CD4-positive, alpha-beta T cell (primary cell): ENCODE measurements at regions not wholly inside any gene's neighbourhood (a gene's known extent, or its start where the extent isn't known, plus 50 kb on each side); places are given as distances from the start of the nearest gene placed in this dataset.

Source experiments
- ATAC-seq: fragments of 200-7000 bp; cut with Tn5 transposase; one replicate; pipeline ENCODE4 v1.10.0; 2022; ENCODE audit warnings: mild to moderate bottlenecking; ENCODE audit not compliant: poor library complexity
- CTCF ChIA-PET: fragments of 350-600 bp; sonication (Branson Sonifier 250); formaldehyde crosslinking; loops from one replicate; lab custom pipeline; 2021; ENCODE audit warnings: antibody characterized with exemption, inconsistent platforms; lab: Charles Lee
- POLR2A ChIA-PET: fragments of 350-600 bp; sonication (Branson Sonifier 250); formaldehyde crosslinking; loops from one replicate; lab custom pipeline; 2021; ENCODE audit warnings: antibody characterized with exemption, inconsistent platforms; lab: Charles Lee
- DNase-seq, 14 experiments: peaks; one replicate each; pipeline ENCODE4 v3.0.0-alpha.2; 2013 to 2020; ENCODE audit warnings: mixed read lengths in 2 of 14
- H3K27ac ChIP-seq, 2 donors: one replicate each; pipeline versions ENCODE4 v1.5.1 to v1.7.0; 2013; ENCODE audit warnings: low read length in 2 of 2, low read depth in 1 of 2, mild to moderate bottlenecking in 1 of 2
- H3K27me3 ChIP-seq, 2 experiments: 1 replicate in 1 of 2; 2 replicates in 1 of 2; pipeline versions ENCODE4 v1.6.1 to v1.7.0; 2013; ENCODE audit warnings: low read length in 2 of 2, control low read depth in 1 of 2, mild to moderate bottlenecking in 1 of 2, moderate library complexity in 1 of 2; ENCODE audit not compliant: insufficient read depth in 2 of 2, control insufficient read depth in 1 of 2
- H3K36me3 ChIP-seq: one replicate; pipeline ENCODE4 v1.6.1; 2013; ENCODE audit warnings: low read length, control low read depth; ENCODE audit not compliant: insufficient read depth
- H3K4me1 ChIP-seq: one replicate; pipeline ENCODE4 v1.6.1; 2013; ENCODE audit warnings: low read length, control low read depth; ENCODE audit not compliant: insufficient read depth
- H3K4me3 ChIP-seq: one replicate; pipeline ENCODE4 v1.5.1; 2013; ENCODE audit warnings: mild to moderate bottlenecking, low read length, moderate library complexity
- H3K9me3 ChIP-seq, 2 experiments: 1 replicate in 1 of 2; 2 replicates in 1 of 2; pipeline versions ENCODE4 v1.6.1 to v1.7.0; 2013; ENCODE audit warnings: low read length in 2 of 2, mild to moderate bottlenecking in 2 of 2, control low read depth in 1 of 2, moderate library complexity in 1 of 2; ENCODE audit not compliant: control insufficient read depth in 1 of 2, insufficient read depth in 1 of 2
- H3K27ac Mint-ChIP-seq: one replicate; pipeline ENCODE4 v1.8.0; 2020; ENCODE audit warnings: mixed read lengths
- H3K27me3 Mint-ChIP-seq: one replicate; pipeline ENCODE4 v1.8.0; 2021; ENCODE audit warnings: mixed read lengths
- H3K36me3 Mint-ChIP-seq: one replicate; pipeline ENCODE4 v1.8.0; 2021; ENCODE audit warnings: low read depth, mixed read lengths
- H3K4me1 Mint-ChIP-seq: one replicate; pipeline ENCODE4 v1.8.0; 2021; ENCODE audit warnings: low read depth, mixed read lengths
- H3K4me3 Mint-ChIP-seq: one replicate; pipeline ENCODE4 v1.8.0; 2020; ENCODE audit warnings: mild to moderate bottlenecking, mixed read lengths
- H3K9me3 Mint-ChIP-seq: one replicate; pipeline ENCODE4 v1.8.0; 2020; ENCODE audit warnings: mixed read lengths
- intact Hi-C, 2 experiments: fragments of 100-400 bp; cut with DNase I in 1 of 2; cut with micrococcal nuclease in 1 of 2; formaldehyde crosslinking; loops; one replicate each; pipeline versions ENCODE4 v1.15.1 to v1.9.0; 2023 to 2025; cut with DNase I, micrococcal nuclease
- TF ChIP-seq, protein P1 (sequence below): fragments of 200-600 bp; IDR thresholded peaks from one replicate; pipeline ENCODE4 v1.8.0; 2022; ENCODE audit warnings: antibody characterized with exemption, mild to moderate bottlenecking

DNA sequence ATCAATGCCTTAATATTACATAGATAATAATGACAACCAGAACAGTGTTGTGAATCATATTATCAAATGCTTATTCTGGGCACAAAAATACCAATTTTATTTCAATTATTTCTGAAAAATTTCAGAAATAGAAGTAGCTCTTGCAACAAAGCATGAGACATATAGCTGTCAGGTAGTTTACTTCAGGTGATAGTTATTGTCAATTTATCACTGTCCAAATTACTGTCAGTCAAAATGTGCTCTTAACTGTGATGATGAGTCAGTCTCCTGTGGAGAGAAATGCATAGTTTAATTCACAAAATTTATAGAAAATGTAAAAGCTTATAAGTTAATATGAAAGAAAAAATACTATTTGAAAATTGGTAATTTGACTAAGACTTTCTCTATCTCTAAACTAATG is 1078.4 kb upstream of the GBE1 start:
- Histone ChIP-seq H3K4me1 (no peaks in the 10 kb centered on the region), H3K27ac (no peak overlapping the region), H3K9me3 (peaks cover 0 to 3% of the 10 kb centered on the region in 2 experiments), H3K4me3 (no peak overlapping the region), H3K27me3 (no peaks in the 10 kb centered on the region), H3K36me3 (no peaks in the 10 kb centered on the region)
- Mint-ChIP-seq H3K27ac (no peak overlapping the region), H3K4me1 (no peaks in the 10 kb centered on the region), H3K36me3 (no peaks in the 10 kb centered on the region), H3K4me3 (no peak overlapping the region), H3K9me3 (peaks cover 17% of the 10 kb centered on the region), H3K27me3 (no peaks in the 10 kb centered on the region)
- TF ChIP-seq, protein P1, sequence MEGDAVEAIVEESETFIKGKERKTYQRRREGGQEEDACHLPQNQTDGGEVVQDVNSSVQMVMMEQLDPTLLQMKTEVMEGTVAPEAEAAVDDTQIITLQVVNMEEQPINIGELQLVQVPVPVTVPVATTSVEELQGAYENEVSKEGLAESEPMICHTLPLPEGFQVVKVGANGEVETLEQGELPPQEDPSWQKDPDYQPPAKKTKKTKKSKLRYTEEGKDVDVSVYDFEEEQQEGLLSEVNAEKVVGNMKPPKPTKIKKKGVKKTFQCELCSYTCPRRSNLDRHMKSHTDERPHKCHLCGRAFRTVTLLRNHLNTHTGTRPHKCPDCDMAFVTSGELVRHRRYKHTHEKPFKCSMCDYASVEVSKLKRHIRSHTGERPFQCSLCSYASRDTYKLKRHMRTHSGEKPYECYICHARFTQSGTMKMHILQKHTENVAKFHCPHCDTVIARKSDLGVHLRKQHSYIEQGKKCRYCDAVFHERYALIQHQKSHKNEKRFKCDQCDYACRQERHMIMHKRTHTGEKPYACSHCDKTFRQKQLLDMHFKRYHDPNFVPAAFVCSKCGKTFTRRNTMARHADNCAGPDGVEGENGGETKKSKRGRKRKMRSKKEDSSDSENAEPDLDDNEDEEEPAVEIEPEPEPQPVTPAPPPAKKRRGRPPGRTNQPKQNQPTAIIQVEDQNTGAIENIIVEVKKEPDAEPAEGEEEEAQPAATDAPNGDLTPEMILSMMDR: no peak
- no peak for ATAC-seq
- CTCF ChIA-PET: no interaction called here
- POLR2A ChIA-PET: no interaction called here
- intact Hi-C loops: no loop called here
- no peak for DNase-seq

DNA sequence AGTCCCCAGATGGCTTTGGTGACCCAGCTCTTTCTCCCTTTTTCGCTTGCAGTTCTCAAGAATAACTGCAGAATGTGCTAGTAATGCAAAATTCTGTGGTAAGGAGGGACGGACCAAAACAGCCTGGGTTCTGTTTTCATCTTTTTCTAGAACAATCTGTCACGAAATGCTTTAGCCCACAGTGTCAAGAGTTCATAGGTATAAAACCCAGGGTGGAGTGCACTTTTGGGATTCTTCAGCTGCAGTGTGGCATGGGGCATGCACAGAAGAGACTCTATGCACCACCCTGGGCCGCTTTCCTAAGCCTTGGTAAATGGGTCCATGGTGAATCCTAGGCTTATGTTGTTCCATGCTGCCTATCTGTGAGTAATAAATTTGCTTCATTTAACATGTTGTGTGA is 1072.7 kb upstream of the GBE1 start:
- H3K4me1 Mint-ChIP-seq: no peaks in the 10 kb centered on the region
- TF ChIP-seq, protein P1: no peak

DNA sequence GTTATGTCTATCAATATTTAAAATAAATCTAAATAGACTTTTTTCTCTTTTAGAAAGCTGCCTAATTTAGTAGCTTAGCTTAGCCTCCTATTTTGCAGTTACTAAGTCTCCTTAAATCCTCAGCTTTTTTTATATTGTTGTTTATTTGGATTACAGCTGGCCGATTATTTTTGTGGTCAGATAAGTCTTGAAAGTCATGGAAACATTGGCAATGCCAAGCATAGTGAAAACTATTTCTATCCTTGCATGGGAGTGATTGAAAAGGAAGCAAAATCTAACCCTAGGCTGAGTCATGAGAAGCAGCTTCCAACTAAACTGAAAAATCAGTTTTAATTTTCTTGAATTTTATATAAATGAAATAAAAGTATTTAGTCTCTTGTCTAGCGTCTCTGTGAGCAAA is 1063.0 kb upstream of the GBE1 start:
- Mint-ChIP-seq H3K4me1 (no peaks in the 10 kb centered on the region), H3K4me3 (no peak overlapping the region), H3K36me3 (no peaks in the 10 kb centered on the region), H3K27ac (no peak overlapping the region), H3K9me3 (peaks cover 5% of the 10 kb centered on the region), H3K27me3 (no peaks in the 10 kb centered on the region)
- CTCF ChIA-PET: no interaction called here
- H3K4me1 ChIP-seq: no peaks in the 10 kb centered on the region
- ATAC-seq (no peak), DNase-seq (no peak)
- intact Hi-C loops: no loop called here
- no peaks in the 10 kb centered on the region for H3K36me3 ChIP-seq
- H3K27ac ChIP-seq: no peak overlapping the region
- no peak overlapping the region for H3K4me3 ChIP-seq
- peaks cover 0 to 5% of the 10 kb centered on the region in 2 experiments for H3K9me3 ChIP-seq
- POLR2A ChIA-PET: no interaction called here
- TF ChIP-seq, protein P1: no peak
- no peaks in the 10 kb centered on the region for H3K27me3 ChIP-seq

More for the DNA sequence above, 1072.7 kb upstream of the GBE1 start:
- H3K4me3 Mint-ChIP-seq: no peak overlapping the region
- POLR2A ChIA-PET: no interaction called here
- Histone ChIP-seq H3K27ac (no peak overlapping the region), H3K36me3 (no peaks in the 10 kb centered on the region), H3K27me3 (no peaks in the 10 kb centered on the region), H3K4me1 (no peaks in the 10 kb centered on the region), H3K4me3 (no peak overlapping the region), H3K9me3 (peaks cover 0 to 3% of the 10 kb centered on the region in 2 experiments)
- H3K27me3 Mint-ChIP-seq: no peaks in the 10 kb centered on the region
- H3K36me3 Mint-ChIP-seq: no peaks in the 10 kb centered on the region
- no peak overlapping the region for H3K27ac Mint-ChIP-seq
- intact Hi-C loops: no loop called here
- ATAC-seq: no peak
- CTCF ChIA-PET: no interaction called here
- no peak for DNase-seq
- H3K9me3 Mint-ChIP-seq: peaks cover 2% of the 10 kb centered on the region
